Lower lobe of right lung (tissue), 2 donors: ENCODE measurements at regions not wholly inside any gene's neighbourhood (a gene's known extent, or its start where the extent isn't known, plus 50 kb on each side); places are given as distances from the start of the nearest gene placed in this dataset.
"Not testable (repeated sequence)": the region's sequence is repeated elsewhere in the genome, so short reads cannot be mapped to it uniquely, and the experiment has no call there.

Experiments used
- ATAC-seq, 2 donors: fragments of 200-7000 bp; cut with Tn5 transposase; one replicate each; pipeline ENCODE4 v1.9.1; 2020 to 2022; ENCODE audit warnings: mild to moderate bottlenecking in 2 of 2, moderate library complexity in 2 of 2
- DNase-seq: peaks from one replicate; pipeline ENCODE4 v3.0.0-alpha.2; 2020
- H3K27ac ChIP-seq: fragments of 200-600 bp; one replicate; pipeline ENCODE4 v1.8.0; 2022
- H3K27me3 ChIP-seq: fragments of 200-600 bp; one replicate; pipeline ENCODE4 v1.8.0; 2022; ENCODE audit warnings: low read depth
- H3K36me3 ChIP-seq: fragments of 200-600 bp; one replicate; pipeline ENCODE4 v1.8.0; 2022; ENCODE audit warnings: mild to moderate bottlenecking
- H3K4me1 ChIP-seq: fragments of 200-600 bp; one replicate; pipeline ENCODE4 v1.8.0; 2022
- H3K4me3 ChIP-seq: fragments of 200-600 bp; one replicate; pipeline ENCODE4 v1.8.0; 2022; ENCODE audit warnings: mild to moderate bottlenecking
- H3K9me3 ChIP-seq: fragments of 200-600 bp; one replicate; pipeline ENCODE4 v1.8.0; 2022
- intact Hi-C: fragments of 100-400 bp; cut with DNase I; formaldehyde crosslinking; loops from one replicate; pipeline ENCODE4 v1.11.0; 2022
- TF ChIP-seq, protein P1 (sequence below): fragments of 200-600 bp; IDR thresholded peaks from one replicate; pipeline ENCODE4 v1.8.0; 2022; ENCODE audit warnings: antibody characterized with exemption, mild to moderate bottlenecking
- donor health status: DM: no; HTN: yes; CAD: no; lungs with severe emphysema.

DNA sequence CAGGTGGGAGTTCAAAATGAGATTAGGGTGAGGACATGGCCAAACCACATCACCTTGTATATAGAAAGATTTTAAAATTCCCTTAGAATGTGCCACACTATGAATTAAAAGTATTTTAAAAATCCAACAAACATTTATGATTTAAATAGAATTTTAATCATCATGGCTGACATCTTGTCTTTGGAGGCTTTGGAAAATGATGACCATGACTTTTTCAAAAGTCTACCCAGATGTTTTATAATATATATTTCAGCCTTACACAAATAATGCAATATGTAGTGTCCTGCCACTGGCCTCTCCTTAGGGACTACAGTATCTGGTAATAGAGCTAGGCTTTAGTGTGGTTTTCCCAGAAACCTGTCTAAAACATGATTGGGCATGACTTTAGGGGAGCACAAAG lies 1353.4 kb upstream of the GOT2 start:
- intact Hi-C loops, result no loop called here
- no peak for ATAC-seq
- TF ChIP-seq, protein P1, sequence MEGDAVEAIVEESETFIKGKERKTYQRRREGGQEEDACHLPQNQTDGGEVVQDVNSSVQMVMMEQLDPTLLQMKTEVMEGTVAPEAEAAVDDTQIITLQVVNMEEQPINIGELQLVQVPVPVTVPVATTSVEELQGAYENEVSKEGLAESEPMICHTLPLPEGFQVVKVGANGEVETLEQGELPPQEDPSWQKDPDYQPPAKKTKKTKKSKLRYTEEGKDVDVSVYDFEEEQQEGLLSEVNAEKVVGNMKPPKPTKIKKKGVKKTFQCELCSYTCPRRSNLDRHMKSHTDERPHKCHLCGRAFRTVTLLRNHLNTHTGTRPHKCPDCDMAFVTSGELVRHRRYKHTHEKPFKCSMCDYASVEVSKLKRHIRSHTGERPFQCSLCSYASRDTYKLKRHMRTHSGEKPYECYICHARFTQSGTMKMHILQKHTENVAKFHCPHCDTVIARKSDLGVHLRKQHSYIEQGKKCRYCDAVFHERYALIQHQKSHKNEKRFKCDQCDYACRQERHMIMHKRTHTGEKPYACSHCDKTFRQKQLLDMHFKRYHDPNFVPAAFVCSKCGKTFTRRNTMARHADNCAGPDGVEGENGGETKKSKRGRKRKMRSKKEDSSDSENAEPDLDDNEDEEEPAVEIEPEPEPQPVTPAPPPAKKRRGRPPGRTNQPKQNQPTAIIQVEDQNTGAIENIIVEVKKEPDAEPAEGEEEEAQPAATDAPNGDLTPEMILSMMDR, result no peak

DNA sequence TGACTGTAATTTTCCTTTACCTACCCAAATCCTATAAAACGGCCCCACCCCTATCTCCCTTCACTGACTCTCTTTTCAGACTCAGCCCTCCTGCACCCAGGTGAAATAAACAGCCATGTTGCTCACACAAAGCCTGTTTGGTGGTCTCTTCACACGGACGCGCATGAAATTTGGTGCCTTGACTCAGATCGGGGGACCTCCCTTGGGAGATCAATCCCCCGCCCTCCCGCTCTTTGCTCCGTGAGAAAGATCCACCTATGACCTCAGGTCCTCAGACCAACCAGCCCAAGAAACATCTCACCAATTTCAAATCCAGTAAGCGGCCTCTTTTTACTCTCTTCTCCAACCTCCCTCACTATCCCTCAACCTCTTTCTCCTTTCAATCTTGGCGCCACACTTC lies 1344.7 kb upstream of the GOT2 start:
- intact Hi-C loops, result not testable (repeated sequence)

More for the DNA sequence above, 1353.4 kb upstream of the GOT2 start:
- H3K27me3 ChIP-seq, result no peaks in the 10 kb centered on the region
- H3K4me3 ChIP-seq, result no peak overlapping the region
- no peaks in the 10 kb centered on the region for H3K4me1 ChIP-seq
- no peak for DNase-seq
- peaks cover 8% of the 10 kb centered on the region for H3K9me3 ChIP-seq
- no peak overlapping the region for H3K27ac ChIP-seq
- H3K36me3 ChIP-seq, result no peaks in the 10 kb centered on the region

DNA sequence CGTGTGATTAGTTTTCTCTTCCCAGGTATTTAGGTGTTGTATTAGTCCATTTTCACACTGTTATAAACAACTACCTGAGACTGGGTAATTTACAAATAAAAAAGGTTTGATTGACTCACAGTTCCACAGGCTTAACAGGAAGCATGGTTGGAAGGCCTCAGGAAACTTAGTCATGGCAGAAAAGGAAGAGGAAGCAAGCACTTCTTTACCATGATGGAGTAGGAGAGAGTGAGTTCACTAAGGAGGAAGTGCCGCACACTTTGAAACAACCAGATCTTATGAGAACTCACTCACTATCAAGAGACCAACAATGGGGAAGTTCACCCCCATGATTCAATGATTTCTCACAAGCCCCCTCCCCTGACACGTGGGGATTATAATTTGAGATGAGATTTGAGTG lies 1343.7 kb upstream of the GOT2 start:
- TF ChIP-seq, protein P1, result no peak
- no peak overlapping the region for H3K27ac ChIP-seq

More for the DNA sequence above, 1344.7 kb upstream of the GOT2 start:
- ATAC-seq, H3K27ac ChIP-seq, H3K36me3 ChIP-seq, H3K27me3 ChIP-seq, DNase-seq, H3K4me1 ChIP-seq, H3K9me3 ChIP-seq, H3K4me3 ChIP-seq: not testable (repeated sequence)

DNA sequence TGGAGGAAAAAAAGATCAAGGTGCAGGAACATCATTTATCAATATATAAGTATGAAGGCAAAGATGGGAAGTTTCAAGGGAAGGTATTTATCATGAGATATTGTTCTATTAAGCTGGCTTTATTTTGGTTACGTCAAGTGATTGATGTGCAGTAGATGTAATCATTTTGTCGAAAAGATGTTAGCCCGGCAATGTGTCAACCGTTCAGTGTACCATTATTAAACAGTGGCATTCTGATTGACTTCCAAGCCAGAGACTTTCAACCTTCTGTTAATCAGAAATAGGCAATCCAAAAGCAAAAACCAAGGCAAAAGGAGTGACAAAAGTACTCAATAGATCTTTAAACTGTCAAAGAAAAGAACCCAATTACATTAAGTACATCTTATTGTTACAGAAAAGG lies 1340.3 kb upstream of the GOT2 start:
- TF ChIP-seq, protein P1, result no peak
- DNase-seq (no peak), ATAC-seq (no peak)
- intact Hi-C loops, result no loop called here
- H3K27me3 ChIP-seq, result no peaks in the 10 kb centered on the region
- no peak overlapping the region for H3K27ac ChIP-seq
- H3K4me1 ChIP-seq, result no peaks in the 10 kb centered on the region
- H3K36me3 ChIP-seq, result no peaks in the 10 kb centered on the region
- no peaks in the 10 kb centered on the region for H3K9me3 ChIP-seq
- H3K4me3 ChIP-seq, result no peak overlapping the region

More for the DNA sequence above, 1343.7 kb upstream of the GOT2 start:
- no peak for ATAC-seq
- intact Hi-C loops, result no loop called here
- H3K4me1 ChIP-seq, result no peaks in the 10 kb centered on the region
- no peak overlapping the region for H3K4me3 ChIP-seq
- H3K9me3 ChIP-seq, result no peaks in the 10 kb centered on the region
- DNase-seq, result no peak
- no peaks in the 10 kb centered on the region for H3K36me3 ChIP-seq
- H3K27me3 ChIP-seq, result no peaks in the 10 kb centered on the region

DNA sequence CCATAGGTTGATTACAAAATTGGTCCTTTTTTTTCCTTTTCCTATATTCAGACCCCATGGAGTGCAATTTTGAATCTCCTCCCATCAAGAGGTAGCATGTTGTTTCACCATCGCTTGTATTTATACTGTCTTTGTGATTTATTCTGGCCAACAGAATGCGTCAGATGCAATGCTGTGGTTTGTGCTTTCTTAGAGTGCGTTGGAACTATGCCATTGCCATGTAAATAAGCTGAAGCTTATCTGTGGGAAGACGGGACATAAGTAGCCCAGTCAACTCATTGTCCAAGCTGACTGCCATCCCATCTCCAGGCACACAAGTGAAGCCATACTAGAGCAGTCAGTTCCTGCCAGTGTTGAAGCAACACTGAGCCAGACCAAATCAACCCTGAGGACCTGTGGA lies 1339.3 kb upstream of the GOT2 start:
- Histone ChIP-seq H3K9me3 (no peaks in the 10 kb centered on the region), H3K27me3 (no peaks in the 10 kb centered on the region), H3K4me1 (no peaks in the 10 kb centered on the region), H3K36me3 (no peaks in the 10 kb centered on the region), H3K27ac (no peak overlapping the region), H3K4me3 (no peak overlapping the region)
- no peak for ATAC-seq
- DNase-seq, result no peak
- intact Hi-C loops, result no loop called here
- TF ChIP-seq, protein P1, result no peak

DNA sequence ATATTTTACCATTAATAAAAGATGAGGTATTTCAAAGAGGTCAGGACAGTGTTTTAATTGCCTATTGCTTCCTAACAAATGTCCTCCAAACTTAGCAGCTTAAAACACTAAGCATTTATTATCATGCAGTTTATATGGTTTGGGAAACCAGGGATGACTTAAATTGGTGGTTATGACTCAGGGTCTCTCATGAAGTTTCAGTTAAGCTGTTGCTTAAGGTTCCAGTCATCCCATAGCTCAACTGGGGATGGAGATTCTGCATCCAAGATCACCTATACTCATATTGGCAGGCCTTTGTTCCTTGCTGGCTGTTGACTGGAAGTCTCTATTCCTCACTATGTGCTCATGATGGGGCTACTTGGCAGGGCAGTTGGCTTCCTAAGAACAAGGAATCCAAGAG lies 1329.9 kb upstream of the GOT2 start:
- H3K27ac ChIP-seq, result no peak overlapping the region
- H3K27me3 ChIP-seq, result no peaks in the 10 kb centered on the region
- no peak for ATAC-seq
- TF ChIP-seq, protein P1, result no peak
- H3K9me3 ChIP-seq, result no peaks in the 10 kb centered on the region
- H3K4me1 ChIP-seq, result no peaks in the 10 kb centered on the region
- H3K4me3 ChIP-seq, result no peak overlapping the region
- no peak for DNase-seq
- H3K36me3 ChIP-seq, result no peaks in the 10 kb centered on the region
- intact Hi-C loops, result no loop called here
